Smooth muscle cell (in vitro differentiated cells): ENCODE measurements at regions not wholly inside any gene's neighbourhood (a gene's known extent, or its start where the extent isn't known, plus 50 kb on each side); places are given as distances from the start of the nearest gene placed in this dataset.
"Not testable (repeated sequence)": the region's sequence is repeated elsewhere in the genome, so short reads cannot be mapped to it uniquely, and the experiment has no call there.

Experiments used
- DNase-seq: peaks from one replicate; lab custom pipeline; 2025; ENCODE audit not compliant: unreplicated experiment; lab: John Stamatoyannopoulos, UW
- H2AFZ ChIP-seq: fragments of 200-600 bp; sonication (generic); 2 replicates; pipeline ENCODE4 v1.6.0; 2016; ENCODE audit warnings: antibody characterized with exemption, low read depth, mild to moderate bottlenecking
- H3F3A ChIP-seq: fragments of 200-600 bp; sonication (generic); 2 replicates; pipeline ENCODE4 v1.6.0; 2017; ENCODE audit warnings: antibody characterized with exemption, low read depth
- H3K27ac ChIP-seq: fragments of 200-600 bp; sonication (generic); 2 replicates; pipeline ENCODE4 v1.5.1; 2016; ENCODE audit warnings: low read depth, mild to moderate bottlenecking
- H3K27me3 ChIP-seq: fragments of 200-600 bp; sonication (generic); 2 replicates; pipeline ENCODE4 v1.6.1; 2016; ENCODE audit warnings: low read depth, mild to moderate bottlenecking
- H3K36me3 ChIP-seq: fragments of 200-600 bp; sonication (generic); 2 replicates; pipeline ENCODE4 v1.5.1; 2016; ENCODE audit warnings: low read depth
- H3K4me1 ChIP-seq: fragments of 200-600 bp; sonication (generic); 2 replicates; pipeline ENCODE4 v1.5.1; 2016; ENCODE audit warnings: low read depth
- H3K4me2 ChIP-seq: fragments of 200-600 bp; sonication (generic); 2 replicates; pipeline ENCODE4 v1.6.0; 2016; ENCODE audit warnings: mild to moderate bottlenecking
- H3K4me3 ChIP-seq: fragments of 200-600 bp; sonication (generic); 2 replicates; pipeline ENCODE4 v1.5.1; 2016; ENCODE audit warnings: mild to moderate bottlenecking
- H3K79me2 ChIP-seq: fragments of 200-600 bp; sonication (generic); 2 replicates; pipeline ENCODE4 v1.6.0; 2016; ENCODE audit warnings: low read depth, mild to moderate bottlenecking
- H3K9ac ChIP-seq: fragments of 200-600 bp; sonication (generic); 2 replicates; pipeline ENCODE4 v1.6.0; 2016; ENCODE audit warnings: low read depth
- H3K9me3 ChIP-seq: fragments of 200-600 bp; sonication (generic); replicated peaks from 2 replicates; pipeline ENCODE4 v1.5.1; 2016; ENCODE audit warnings: low read depth
- H4K20me1 ChIP-seq: fragments of 200-600 bp; sonication (generic); 2 replicates; pipeline ENCODE4 v1.6.0; 2016; ENCODE audit warnings: low read depth
- WGBS: methylation state at CpG from one replicate; pipeline ENCODE4 v1.1.7; 2016; ENCODE audit warnings: low lambda C conversion rate; 5-methylcytosine and 5-hydroxymethylcytosine counted together
- TF ChIP-seq, protein P1 (sequence below): fragments of 200-600 bp; sonication (generic); IDR thresholded peaks from 2 replicates; pipeline ENCODE4 v1.5.1; 2017; ENCODE audit warnings: borderline replicate concordance, mild to moderate bottlenecking, antibody characterized with exemption; ENCODE audit not compliant: insufficient read depth, poor library complexity, severe bottlenecking

- peak overlapping the region; percentile 86 for H2AFZ ChIP-seq
- H3K79me2 ChIP-seq: no peaks in the 10 kb centered on the region
- no peaks in the 10 kb centered on the region for H3K27me3 ChIP-seq
- DNase-seq: no peak
- TF ChIP-seq, protein P1, sequence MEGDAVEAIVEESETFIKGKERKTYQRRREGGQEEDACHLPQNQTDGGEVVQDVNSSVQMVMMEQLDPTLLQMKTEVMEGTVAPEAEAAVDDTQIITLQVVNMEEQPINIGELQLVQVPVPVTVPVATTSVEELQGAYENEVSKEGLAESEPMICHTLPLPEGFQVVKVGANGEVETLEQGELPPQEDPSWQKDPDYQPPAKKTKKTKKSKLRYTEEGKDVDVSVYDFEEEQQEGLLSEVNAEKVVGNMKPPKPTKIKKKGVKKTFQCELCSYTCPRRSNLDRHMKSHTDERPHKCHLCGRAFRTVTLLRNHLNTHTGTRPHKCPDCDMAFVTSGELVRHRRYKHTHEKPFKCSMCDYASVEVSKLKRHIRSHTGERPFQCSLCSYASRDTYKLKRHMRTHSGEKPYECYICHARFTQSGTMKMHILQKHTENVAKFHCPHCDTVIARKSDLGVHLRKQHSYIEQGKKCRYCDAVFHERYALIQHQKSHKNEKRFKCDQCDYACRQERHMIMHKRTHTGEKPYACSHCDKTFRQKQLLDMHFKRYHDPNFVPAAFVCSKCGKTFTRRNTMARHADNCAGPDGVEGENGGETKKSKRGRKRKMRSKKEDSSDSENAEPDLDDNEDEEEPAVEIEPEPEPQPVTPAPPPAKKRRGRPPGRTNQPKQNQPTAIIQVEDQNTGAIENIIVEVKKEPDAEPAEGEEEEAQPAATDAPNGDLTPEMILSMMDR: no peak
- peak overlapping the region; percentile 86 for H3K4me2 ChIP-seq
- no peaks in the 10 kb centered on the region for H3K36me3 ChIP-seq
- H3K4me3 ChIP-seq: peak overlapping the region; percentile 48
- peaks cover 5% of the 10 kb centered on the region for H3F3A ChIP-seq
- no peak overlapping the region for H3K9ac ChIP-seq
- no peaks in the 10 kb centered on the region for H3K9me3 ChIP-seq
- peaks cover 37% of the 10 kb centered on the region for H3K4me1 ChIP-seq
- no peak overlapping the region for H3K27ac ChIP-seq
- no peaks in the 10 kb centered on the region for H4K20me1 ChIP-seq
- 32% methylated on average over 21 of the region's 21 CpGs for WGBS
Observed at GRCh38 chr1:54475357-54475881, 69.2 kb upstream of the SSBP3 start.

- H3K4me3 ChIP-seq: peak overlapping the region; percentile 48
Observed at GRCh38 chr1:54474310-54475251, 68.4 kb upstream of the SSBP3 start.

GRCh38 chr1:54471588-54471987 lies 65.4 kb upstream of the SSBP3 start:
- H3K9me3 ChIP-seq: no peaks in the 10 kb centered on the region
- H3K27me3 ChIP-seq: no peaks in the 10 kb centered on the region
- 74% methylated on average over 7 of the region's 7 CpGs for WGBS
- no peak overlapping the region for H3K4me2 ChIP-seq
- H3K9ac ChIP-seq: no peak overlapping the region
- H3K4me3 ChIP-seq: no peak overlapping the region
- H2AFZ ChIP-seq: no peak overlapping the region
- TF ChIP-seq, protein P1: no peak
- H3K36me3 ChIP-seq: no peaks in the 10 kb centered on the region
- H3K79me2 ChIP-seq: no peaks in the 10 kb centered on the region
- no peaks in the 10 kb centered on the region for H4K20me1 ChIP-seq
- H3F3A ChIP-seq: peaks cover 5% of the 10 kb centered on the region
- no peak for DNase-seq
- no peak overlapping the region for H3K27ac ChIP-seq
- peaks cover 20% of the 10 kb centered on the region for H3K4me1 ChIP-seq

More at GRCh38 chr1:54474310-54475251, 68.4 kb upstream of the SSBP3 start:
- Histone ChIP-seq H3K4me1 (peaks cover 29% of the 10 kb centered on the region), H3K9ac (no peak overlapping the region), H4K20me1 (no peaks in the 10 kb centered on the region), H3K9me3 (no peaks in the 10 kb centered on the region), H2AFZ (peak overlapping the region; percentile 86), H3K36me3 (no peaks in the 10 kb centered on the region), H3K79me2 (no peaks in the 10 kb centered on the region), H3F3A (peaks cover 5% of the 10 kb centered on the region), H3K27me3 (no peaks in the 10 kb centered on the region), H3K27ac (no peak overlapping the region), H3K4me2 (peak overlapping the region; percentile 86)
- TF ChIP-seq, protein P1: no peak
- 5% methylated on average over 20 of the region's 47 CpGs for WGBS
- DNase-seq: no peak

DNA sequence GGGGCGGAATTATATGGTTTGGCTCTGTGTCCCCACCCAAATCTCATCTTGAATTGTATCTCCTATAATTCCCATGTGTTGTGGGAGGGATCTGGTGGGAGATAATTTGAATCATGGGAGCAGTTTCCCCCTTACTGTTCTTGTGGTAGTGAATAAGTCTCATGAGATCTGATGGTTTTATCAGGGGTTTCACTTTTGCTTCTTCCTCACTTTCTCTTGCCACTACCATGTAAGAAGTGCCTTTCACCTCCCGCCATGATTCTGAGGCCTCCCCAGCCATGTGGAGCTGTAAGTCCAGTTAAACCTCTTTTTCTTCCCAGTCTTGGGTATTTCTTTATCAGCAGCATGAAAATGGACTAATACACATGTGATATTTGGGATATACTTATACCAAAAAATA lies 63.2 kb upstream of the SSBP3 start:
- not testable (repeated sequence) for H3K4me3 ChIP-seq, H3K27ac ChIP-seq, H3K4me1 ChIP-seq, H2AFZ ChIP-seq, H3F3A ChIP-seq, H3K79me2 ChIP-seq, H3K27me3 ChIP-seq, H3K36me3 ChIP-seq, H3K9me3 ChIP-seq, DNase-seq, H3K9ac ChIP-seq, H3K4me2 ChIP-seq, H4K20me1 ChIP-seq
- 93% methylated on average over 2 of the region's 2 CpGs for WGBS

- not testable (repeated sequence) for H3K36me3 ChIP-seq, H3K4me2 ChIP-seq, H3K27ac ChIP-seq, DNase-seq, H3K4me3 ChIP-seq, H3K9ac ChIP-seq, H3F3A ChIP-seq, H3K9me3 ChIP-seq, H3K79me2 ChIP-seq, H4K20me1 ChIP-seq, H3K27me3 ChIP-seq, H2AFZ ChIP-seq, H3K4me1 ChIP-seq
- WGBS: 86% methylated on average over 5 of the region's 5 CpGs
Observed at GRCh38 chr1:54468288-54469084, 62.3 kb upstream of the SSBP3 start.
